Panc1 (cell line): ENCODE measurements at regions not wholly inside any gene's neighbourhood (a gene's known extent, or its start where the extent isn't known, plus 50 kb on each side); places are given as distances from the start of the nearest gene placed in this dataset.

Experiments
- CTCF ChIP-seq: fragments of 450-650 bp; IDR thresholded peaks from 2 replicates; pipeline ENCODE4 v1.5.1; 2017; ENCODE audit warnings: mild to moderate bottlenecking
- POLR2AphosphoS5 ChIP-seq: IDR thresholded peaks from 2 replicates; pipeline ENCODE4 v1.6.1; 2012; ENCODE audit warnings: mild to moderate bottlenecking, low read depth, low read length, moderate library complexity
- REST ChIP-seq, 2 experiments: IDR thresholded peaks; 2 replicates each; pipeline ENCODE4 v1.6.1; 2011 to 2012; ENCODE audit warnings: low read depth in 2 of 2, control low read depth in 1 of 2, low read length in 1 of 2, mild to moderate bottlenecking in 1 of 2, moderate library complexity in 1 of 2; ENCODE audit not compliant: insufficient read depth in 1 of 2
- SIN3A ChIP-seq: IDR thresholded peaks from 2 replicates; pipeline ENCODE4 v1.6.1; 2012; ENCODE audit warnings: low read depth, mild to moderate bottlenecking, low read length, moderate library complexity, borderline replicate concordance; ENCODE audit not compliant: insufficient read depth

- TF ChIP-seq SIN3A: no peak
- no peak for TF ChIP-seq CTCF
- no peak for TF ChIP-seq REST (IDR thresholded peaks at IDR 0.05; ENCODE audit: insufficient read depth in 1 of 2, low read depth in 2 of 2, low read length in 1 of 2)
- TF ChIP-seq POLR2AphosphoS5: no peak
Observed at GRCh38 chr5:165039748-165040147, 1534.3 kb downstream of the MAT2B start.
